Panc1 (cell line): ENCODE measurements at regions not wholly inside any gene's neighbourhood (a gene's known extent, or its start where the extent isn't known, plus 50 kb on each side); places are given as distances from the start of the nearest gene placed in this dataset.

Experiments used
- ATAC-seq: fragments of 200-7000 bp; cut with Tn5 transposase; 2 replicates; pipeline ENCODE4 v1.9.1; 2020; ENCODE audit warnings: mild to moderate bottlenecking, moderate library complexity
- BruUV-seq: library from RNA; stranded (reverse); fragments of 400-500 nt; replicated peaks from 2 replicates; lab custom pipeline; 2021; lab: Mats Ljungman, UMichigan
- CTCF ChIA-PET: fragments of 300-600 bp; sonication (Branson Sonifier 250); formaldehyde crosslinking; loops from one replicate; lab custom pipeline; 2022; ENCODE audit warnings: antibody characterized with exemption; lab: Charles Lee
- POLR2A ChIA-PET: fragments of 300-600 bp; sonication (Branson Sonifier 250); formaldehyde crosslinking; loops from one replicate; lab custom pipeline; 2022; ENCODE audit warnings: antibody characterized with exemption; lab: Charles Lee
- DNase-seq: peaks from one replicate; pipeline ENCODE4 v3.0.0-alpha.2; 2010; ENCODE audit warnings: low read depth, low spot score
- H3K27ac ChIP-seq: 2 replicates; pipeline ENCODE4 v1.5.1; 2011; ENCODE audit warnings: mild to moderate bottlenecking, low read length, inconsistent platforms
- H3K27me3 ChIP-seq: fragments of 200-500 bp; sonication (Bioruptor generic); 2 replicates; pipeline ENCODE4 v1.6.0; 2014; ENCODE audit warnings: low read length, inconsistent platforms; ENCODE audit not compliant: control insufficient read depth, insufficient read depth
- H3K36me3 ChIP-seq: fragments of 200-500 bp; sonication (Bioruptor generic); 2 replicates; pipeline ENCODE4 v1.5.1; 2014; ENCODE audit warnings: inconsistent platforms, mild to moderate bottlenecking, low read length, moderate library complexity; ENCODE audit not compliant: control insufficient read depth, insufficient read depth
- H3K4me1 ChIP-seq: 2 replicates; pipeline ENCODE4 v1.5.1; 2011; ENCODE audit warnings: inconsistent platforms, mild to moderate bottlenecking, low read length, moderate library complexity; ENCODE audit not compliant: control insufficient read depth, insufficient read depth
- H3K4me3 ChIP-seq, 2 experiments: 2 replicates each; pipeline ENCODE4 v1.5.1; 2011 to 2012; ENCODE audit warnings: low read depth in 2 of 2, low read length in 2 of 2, mild to moderate bottlenecking in 2 of 2, inconsistent platforms in 1 of 2, moderate library complexity in 1 of 2
- H3K9me3 ChIP-seq: fragments of 200-500 bp; sonication (Bioruptor generic); 2 replicates; pipeline ENCODE4 v1.5.1; 2014; ENCODE audit warnings: low read depth, mild to moderate bottlenecking, inconsistent platforms, low read length, moderate library complexity; ENCODE audit not compliant: control insufficient read depth, insufficient read depth
- POLR2AphosphoS5 ChIP-seq: IDR thresholded peaks from 2 replicates; pipeline ENCODE4 v1.6.1; 2012; ENCODE audit warnings: mild to moderate bottlenecking, low read depth, low read length, moderate library complexity
- SIN3A ChIP-seq: IDR thresholded peaks from 2 replicates; pipeline ENCODE4 v1.6.1; 2012; ENCODE audit warnings: low read depth, mild to moderate bottlenecking, low read length, moderate library complexity, borderline replicate concordance; ENCODE audit not compliant: insufficient read depth
- TCF7L2 ChIP-seq: IDR thresholded peaks from 2 replicates; pipeline ENCODE4 v1.6.1; 2011; ENCODE audit warnings: mild to moderate bottlenecking, low read depth, low read length, inconsistent platforms
- in situ Hi-C: cut with HindIII; loops from 2 replicates; pipeline ENCODE4 v1.10.0; 2016; ENCODE audit warnings: low sequenced_read_pairs, low pct_unique_long_range_greater_than_20kb
- intact Hi-C: fragments of 100-400 bp; cut with micrococcal nuclease; formaldehyde crosslinking; loops from one replicate; pipeline ENCODE4 v1.10.0; 2022; ENCODE audit not compliant: unreplicated experiment
- TF ChIP-seq, protein P1 (sequence below): fragments of 450-650 bp; IDR thresholded peaks from 2 replicates; pipeline ENCODE4 v1.5.1; 2017; ENCODE audit warnings: mild to moderate bottlenecking
- TF ChIP-seq, protein P2 (sequence below), 2 experiments: IDR thresholded peaks; 2 replicates each; pipeline ENCODE4 v1.6.1; 2011 to 2012; ENCODE audit warnings: low read depth in 2 of 2, control low read depth in 1 of 2, low read length in 1 of 2, mild to moderate bottlenecking in 1 of 2, moderate library complexity in 1 of 2; ENCODE audit not compliant: insufficient read depth in 1 of 2

DNA sequence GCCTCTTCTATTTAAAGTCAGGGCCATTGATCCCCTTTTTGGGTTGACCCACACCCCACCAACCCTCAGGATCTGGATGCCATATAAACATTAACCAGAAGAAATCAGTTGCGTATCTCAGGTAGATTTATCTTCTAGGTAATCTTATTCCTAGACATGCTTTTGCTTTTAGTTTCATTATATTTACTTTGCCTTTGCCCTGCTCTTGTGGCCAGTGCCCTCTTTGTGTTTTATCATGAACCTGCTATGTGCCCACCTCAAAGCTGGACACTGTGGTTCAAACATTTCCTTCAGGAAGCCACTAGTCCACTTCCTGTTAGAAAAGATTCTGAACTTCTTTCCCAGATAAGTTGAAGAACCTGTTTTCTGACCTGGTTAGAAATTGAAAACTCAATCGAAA lies 117.4 kb upstream of the EDNRA start:
- in situ Hi-C loops (no loop called here), intact Hi-C loops (no loop called here)
- ATAC-seq: no peak
- DNase-seq: no peak
- Histone ChIP-seq H3K36me3 (no peaks in the 10 kb centered on the region), H3K4me1 (no peaks in the 10 kb centered on the region), H3K27ac (no peak overlapping the region), H3K27me3 (no peaks in the 10 kb centered on the region), H3K4me3 (no peak overlapping the region), H3K9me3 (no peaks in the 10 kb centered on the region)
- TF ChIP-seq, protein P1, sequence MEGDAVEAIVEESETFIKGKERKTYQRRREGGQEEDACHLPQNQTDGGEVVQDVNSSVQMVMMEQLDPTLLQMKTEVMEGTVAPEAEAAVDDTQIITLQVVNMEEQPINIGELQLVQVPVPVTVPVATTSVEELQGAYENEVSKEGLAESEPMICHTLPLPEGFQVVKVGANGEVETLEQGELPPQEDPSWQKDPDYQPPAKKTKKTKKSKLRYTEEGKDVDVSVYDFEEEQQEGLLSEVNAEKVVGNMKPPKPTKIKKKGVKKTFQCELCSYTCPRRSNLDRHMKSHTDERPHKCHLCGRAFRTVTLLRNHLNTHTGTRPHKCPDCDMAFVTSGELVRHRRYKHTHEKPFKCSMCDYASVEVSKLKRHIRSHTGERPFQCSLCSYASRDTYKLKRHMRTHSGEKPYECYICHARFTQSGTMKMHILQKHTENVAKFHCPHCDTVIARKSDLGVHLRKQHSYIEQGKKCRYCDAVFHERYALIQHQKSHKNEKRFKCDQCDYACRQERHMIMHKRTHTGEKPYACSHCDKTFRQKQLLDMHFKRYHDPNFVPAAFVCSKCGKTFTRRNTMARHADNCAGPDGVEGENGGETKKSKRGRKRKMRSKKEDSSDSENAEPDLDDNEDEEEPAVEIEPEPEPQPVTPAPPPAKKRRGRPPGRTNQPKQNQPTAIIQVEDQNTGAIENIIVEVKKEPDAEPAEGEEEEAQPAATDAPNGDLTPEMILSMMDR: no peak
- TF ChIP-seq POLR2AphosphoS5: no peak
- TF ChIP-seq, protein P2, sequence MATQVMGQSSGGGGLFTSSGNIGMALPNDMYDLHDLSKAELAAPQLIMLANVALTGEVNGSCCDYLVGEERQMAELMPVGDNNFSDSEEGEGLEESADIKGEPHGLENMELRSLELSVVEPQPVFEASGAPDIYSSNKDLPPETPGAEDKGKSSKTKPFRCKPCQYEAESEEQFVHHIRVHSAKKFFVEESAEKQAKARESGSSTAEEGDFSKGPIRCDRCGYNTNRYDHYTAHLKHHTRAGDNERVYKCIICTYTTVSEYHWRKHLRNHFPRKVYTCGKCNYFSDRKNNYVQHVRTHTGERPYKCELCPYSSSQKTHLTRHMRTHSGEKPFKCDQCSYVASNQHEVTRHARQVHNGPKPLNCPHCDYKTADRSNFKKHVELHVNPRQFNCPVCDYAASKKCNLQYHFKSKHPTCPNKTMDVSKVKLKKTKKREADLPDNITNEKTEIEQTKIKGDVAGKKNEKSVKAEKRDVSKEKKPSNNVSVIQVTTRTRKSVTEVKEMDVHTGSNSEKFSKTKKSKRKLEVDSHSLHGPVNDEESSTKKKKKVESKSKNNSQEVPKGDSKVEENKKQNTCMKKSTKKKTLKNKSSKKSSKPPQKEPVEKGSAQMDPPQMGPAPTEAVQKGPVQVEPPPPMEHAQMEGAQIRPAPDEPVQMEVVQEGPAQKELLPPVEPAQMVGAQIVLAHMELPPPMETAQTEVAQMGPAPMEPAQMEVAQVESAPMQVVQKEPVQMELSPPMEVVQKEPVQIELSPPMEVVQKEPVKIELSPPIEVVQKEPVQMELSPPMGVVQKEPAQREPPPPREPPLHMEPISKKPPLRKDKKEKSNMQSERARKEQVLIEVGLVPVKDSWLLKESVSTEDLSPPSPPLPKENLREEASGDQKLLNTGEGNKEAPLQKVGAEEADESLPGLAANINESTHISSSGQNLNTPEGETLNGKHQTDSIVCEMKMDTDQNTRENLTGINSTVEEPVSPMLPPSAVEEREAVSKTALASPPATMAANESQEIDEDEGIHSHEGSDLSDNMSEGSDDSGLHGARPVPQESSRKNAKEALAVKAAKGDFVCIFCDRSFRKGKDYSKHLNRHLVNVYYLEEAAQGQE (IDR thresholded peaks at IDR 0.05; ENCODE audit: insufficient read depth in 1 of 2, low read depth in 2 of 2, low read length in 1 of 2): no peak
- TF ChIP-seq SIN3A: no peak
- no peak for TF ChIP-seq TCF7L2
- ChIA-PET POLR2A (no interaction called here), CTCF (no interaction called here)
- BruUV-seq: no TSS peak

DNA sequence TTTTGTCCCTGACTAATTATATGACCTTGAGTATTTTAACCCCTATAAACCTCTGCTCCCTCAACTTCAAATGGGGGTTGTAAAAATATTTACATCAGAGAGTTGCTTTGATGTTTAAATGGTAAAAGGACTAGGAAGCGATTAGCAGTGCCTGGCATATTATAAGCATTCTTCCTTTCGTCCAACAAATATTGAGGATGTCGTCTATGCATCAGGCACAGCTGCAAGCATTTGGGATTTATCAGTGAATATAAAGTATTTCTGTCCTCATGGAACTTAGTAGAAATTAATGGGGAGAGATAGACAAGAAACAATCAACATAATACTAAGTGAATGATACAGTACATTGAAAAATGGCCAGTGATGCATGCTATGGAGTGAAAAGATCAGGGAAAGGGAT lies 115.5 kb upstream of the EDNRA start:
- no TSS peak for BruUV-seq
- no peak for ATAC-seq
- TF ChIP-seq, protein P2 (IDR thresholded peaks at IDR 0.05; ENCODE audit: insufficient read depth in 1 of 2, low read depth in 2 of 2, low read length in 1 of 2): no peak
- TF ChIP-seq, protein P1: no peak
- TF ChIP-seq SIN3A: no peak
- no peak for TF ChIP-seq TCF7L2
- no peak for TF ChIP-seq POLR2AphosphoS5
- H3K27me3 ChIP-seq: no peaks in the 10 kb centered on the region
- ChIA-PET CTCF (no interaction called here), POLR2A (no interaction called here)
- no peak overlapping the region for H3K27ac ChIP-seq
- in situ Hi-C loops (no loop called here), intact Hi-C loops (no loop called here)
- no peak for DNase-seq
- H3K4me3 ChIP-seq: no peak overlapping the region
- no peaks in the 10 kb centered on the region for H3K36me3 ChIP-seq
- no peaks in the 10 kb centered on the region for H3K9me3 ChIP-seq
- no peaks in the 10 kb centered on the region for H3K4me1 ChIP-seq
